Gastroesophageal sphincter (tissue), 4 donors: ENCODE measurements at regions not wholly inside any gene's neighbourhood (a gene's known extent, or its start where the extent isn't known, plus 50 kb on each side); places are given as distances from the start of the nearest gene placed in this dataset.
"Not testable (repeated sequence)": the region's sequence is repeated elsewhere in the genome, so short reads cannot be mapped to it uniquely, and the experiment has no call there.

Experiments used
- ATAC-seq: fragments of 150-250 bp; one replicate; pipeline ENCODE4 v1.9.1; 2016; ENCODE audit warnings: mild to moderate bottlenecking, moderate library complexity
- H3K27ac ChIP-seq, 4 donors: fragments of 200-600 bp; sonication (generic) in 3 of 4; 1 replicate in 3 of 4; 2 replicates in 1 of 4; pipeline ENCODE4 v1.5.1; 2016 to 2019
- H3K27me3 ChIP-seq: fragments of 200-600 bp; sonication (generic); one replicate; pipeline ENCODE4 v1.5.1; 2019
- H3K36me3 ChIP-seq, 2 donors: fragments of 200-600 bp; sonication (generic); one replicate each; pipeline ENCODE4 v1.5.1; 2019; ENCODE audit warnings: control low read depth in 1 of 2
- H3K4me1 ChIP-seq, 3 donors: fragments of 200-600 bp; sonication (generic); 1 replicate in 2 of 3; 2 replicates in 1 of 3; pipeline ENCODE4 v1.5.1; 2016 to 2019; ENCODE audit warnings: control low read depth in 2 of 3
- H3K4me3 ChIP-seq, 2 donors: fragments of 200-600 bp; sonication (generic); one replicate each; pipeline ENCODE4 v1.5.1; 2019; ENCODE audit warnings: mild to moderate bottlenecking in 1 of 2, moderate library complexity in 1 of 2
- H3K9me3 ChIP-seq, 3 donors: fragments of 200-600 bp; sonication (generic); one replicate each; pipeline ENCODE4 v1.5.1; 2017 to 2019; ENCODE audit warnings: control low read depth in 2 of 3
- CTCF ChIP-seq, 4 experiments: fragments of 200-600 bp in 2 of 4; fragments of 450-650 bp in 2 of 4; sonication (generic) in 1 of 4; IDR thresholded peaks; one replicate each; pipeline ENCODE4 v1.5.1; 2017 to 2019; ENCODE audit warnings: antibody characterized with exemption in 4 of 4, mild to moderate bottlenecking in 2 of 4, moderate library complexity in 2 of 4
- EP300 ChIP-seq: sonication (generic); formaldehyde crosslinking; IDR thresholded peaks from one replicate; pipeline ENCODE4 v1.6.1; 2017; ENCODE audit warnings: antibody characterized with exemption, mild to moderate bottlenecking
- POLR2A ChIP-seq, 2 donors: fragments of 450-650 bp; IDR thresholded peaks; one replicate each; pipeline ENCODE4 v1.6.1; 2017; ENCODE audit warnings: antibody characterized with exemption in 2 of 2, mild to moderate bottlenecking in 2 of 2, moderate library complexity in 1 of 2
- POLR2AphosphoS5 ChIP-seq: sonication (generic); formaldehyde crosslinking; IDR thresholded peaks from one replicate; pipeline ENCODE4 v1.6.1; 2017; ENCODE audit warnings: antibody characterized with exemption
- WGBS, 2 donors: methylation state at CpG; one replicate each; pipeline ENCODE4 v1.1.5; 2018; ENCODE audit warnings: low coverage in 1 of 2; 5-methylcytosine and 5-hydroxymethylcytosine counted together

- 86% methylated on average over 2 of the region's 5 CpGs; no CpG with 5 or more reads in 1 of the 2 donors for WGBS, 2 donors
- peaks cover 14% of the 10 kb centered on the region for H3K27me3 ChIP-seq
- no peak overlapping the region for H3K27ac ChIP-seq
- H3K4me3 ChIP-seq = no peak overlapping the region
- TF ChIP-seq POLR2AphosphoS5 (no peak), CTCF (IDR thresholded peaks at IDR 0.05) (no peak), POLR2A (IDR thresholded peaks at IDR 0.05) (no peak), EP300 (no peak)
- no peaks in the 10 kb centered on the region for H3K9me3 ChIP-seq
- H3K4me1 ChIP-seq = no peaks in the 10 kb centered on the region
- H3K36me3 ChIP-seq = no peaks in the 10 kb centered on the region
- ATAC-seq = no peak
These were observed 77.6 kb downstream of the SETD4 start for GRCh38 chr21:35982717-35983116.

GRCh38 chr21:35981514-35982070 is 78.7 kb downstream of the SETD4 start:
- no peak for ATAC-seq
- WGBS, 2 donors = 61 to 63% methylated on average over 8 to 9 of the region's 11 CpGs
- H3K27me3 ChIP-seq = peaks cover 14% of the 10 kb centered on the region
- H3K27ac ChIP-seq = no peak overlapping the region
- H3K36me3 ChIP-seq = no peaks in the 10 kb centered on the region
- H3K9me3 ChIP-seq = no peaks in the 10 kb centered on the region
- no peak overlapping the region for H3K4me3 ChIP-seq
- no peak for TF ChIP-seq CTCF (IDR thresholded peaks at IDR 0.05)
- TF ChIP-seq POLR2AphosphoS5 = no peak
- no peak for TF ChIP-seq EP300
- no peak for TF ChIP-seq POLR2A (IDR thresholded peaks at IDR 0.05)
- no peaks in the 10 kb centered on the region for H3K4me1 ChIP-seq

GRCh38 chr21:35980821-35981220 is 79.5 kb downstream of the SETD4 start:
- H3K9me3 ChIP-seq = no peaks in the 10 kb centered on the region
- WGBS, 2 donors = 59 to 71% methylated on average over 5 of the region's 5 CpGs
- H3K4me1 ChIP-seq = no peaks in the 10 kb centered on the region
- H3K27me3 ChIP-seq = peaks cover 14% of the 10 kb centered on the region
- no peak overlapping the region for H3K4me3 ChIP-seq
- TF ChIP-seq POLR2A (IDR thresholded peaks at IDR 0.05) (no peak), EP300 (no peak), POLR2AphosphoS5 (no peak), CTCF (IDR thresholded peaks at IDR 0.05) (no peak)
- ATAC-seq = no peak
- H3K36me3 ChIP-seq = no peaks in the 10 kb centered on the region
- no peak overlapping the region for H3K27ac ChIP-seq

GRCh38 chr21:35977860-35978259 is 82.5 kb downstream of the SETD4 start:
- not testable (repeated sequence) for H3K27ac ChIP-seq, H3K9me3 ChIP-seq, H3K4me3 ChIP-seq, H3K36me3 ChIP-seq, H3K27me3 ChIP-seq, ATAC-seq, H3K4me1 ChIP-seq
- WGBS, 2 donors = 43 to 82% methylated on average over 7 of the region's 7 CpGs

- peaks cover 10% of the 10 kb centered on the region for H3K27me3 ChIP-seq
- WGBS, 2 donors = 79% methylated on average over 2 of the region's 3 CpGs; no CpG with 5 or more reads in 1 of the 2 donors
These were observed 83.4 kb downstream of the SETD4 start for GRCh38 chr21:35976929-35977328.

More at GRCh38 chr21:35976929-35977328, 83.4 kb downstream of the SETD4 start:
- TF ChIP-seq POLR2A (IDR thresholded peaks at IDR 0.05) (no peak), CTCF (IDR thresholded peaks at IDR 0.05) (no peak), POLR2AphosphoS5 (no peak), EP300 (no peak)
- Histone ChIP-seq H3K4me3 (no peak overlapping the region), H3K36me3 (no peaks in the 10 kb centered on the region), H3K9me3 (no peaks in the 10 kb centered on the region), H3K27ac (no peak overlapping the region), H3K4me1 (no peaks in the 10 kb centered on the region)
- no peak for ATAC-seq
